ENCODE measurements at regions not wholly inside any gene's neighbourhood (a gene's known extent, or its start where the extent isn't known, plus 50 kb on each side); places are given as distances from the start of the nearest gene placed in this dataset.
"Not testable (repeated sequence)": the region's sequence is repeated elsewhere in the genome, so short reads cannot be mapped to it uniquely, and the experiment has no call there.

GRCh38 chr3:145422556-145422955, 738.4 kb downstream of the PLOD2 start:
- DNase-seq = no peak

- DNase-seq = no peak
Measured at GRCh38 chr3:145427355-145427754, 733.6 kb downstream of the PLOD2 start.

DNA sequence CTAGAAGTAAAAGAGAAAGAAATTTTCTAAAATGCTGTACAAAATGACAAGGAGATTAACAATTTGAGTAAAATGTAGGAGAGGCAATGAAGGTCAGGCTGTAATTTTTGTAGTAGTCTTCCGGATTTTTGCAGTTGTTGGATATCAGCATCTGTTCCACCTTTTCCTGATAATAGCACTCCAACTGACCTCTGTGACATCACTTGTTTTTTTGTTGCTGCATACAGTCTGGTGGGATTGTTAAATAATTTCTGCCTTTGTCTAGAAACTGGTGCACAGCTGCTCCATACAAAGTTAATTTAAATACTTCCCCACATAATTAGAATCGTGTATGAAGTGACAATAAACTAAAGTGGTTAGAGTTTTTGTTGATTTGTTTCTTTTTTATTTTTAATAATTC, 731.4 kb downstream of the PLOD2 start:
- DNase-seq = peak; percentile 1

DNA sequence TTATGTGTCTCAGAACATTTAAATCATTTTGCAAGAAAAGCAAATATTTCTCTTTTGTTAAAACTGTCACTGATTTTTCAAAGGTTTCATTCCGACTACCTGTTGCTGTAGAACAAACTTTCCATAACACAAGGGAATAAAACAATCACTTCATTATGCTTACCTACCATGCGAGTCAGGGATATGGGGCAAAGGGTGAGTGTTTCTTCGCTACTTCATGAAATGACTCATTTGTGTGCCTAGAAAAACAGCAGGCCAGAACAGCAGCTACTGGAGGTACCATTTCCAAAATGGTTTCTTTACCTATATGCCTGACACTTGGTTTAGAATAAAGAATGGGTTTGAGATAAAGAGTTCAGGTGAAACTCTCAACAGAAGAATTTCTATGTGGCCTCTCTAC, 712.5 kb downstream of the PLOD2 start:
- no peak for DNase-seq

DNA sequence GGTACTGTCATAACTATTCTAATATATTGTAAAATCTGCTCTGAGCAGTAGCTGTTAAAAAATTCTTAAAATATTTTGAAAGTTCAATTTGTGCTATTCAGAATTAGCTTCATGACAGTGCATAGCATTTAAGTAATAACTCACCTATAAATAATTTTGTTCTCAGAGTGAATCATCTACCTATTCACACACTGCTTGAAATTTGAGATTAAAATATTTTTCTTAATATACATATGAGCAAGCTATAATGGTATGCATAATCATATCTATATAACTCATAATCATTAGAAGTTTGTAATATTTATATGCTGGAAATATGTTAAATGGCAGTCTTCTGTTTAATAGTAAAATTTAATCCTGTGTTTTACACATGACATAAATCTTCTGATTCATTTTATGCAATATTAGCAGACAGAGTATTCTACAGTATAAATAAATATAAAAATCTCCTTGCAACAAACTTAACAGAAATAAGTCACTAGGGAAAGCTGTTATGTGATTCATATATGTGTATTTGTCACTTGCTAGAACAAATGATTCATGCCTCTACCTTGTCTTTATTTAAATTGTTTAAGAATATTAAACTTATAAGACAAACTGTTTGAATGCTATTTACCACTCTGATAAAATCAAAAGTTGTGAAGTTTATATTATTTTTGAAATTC, 710.8 kb downstream of the PLOD2 start:
- no peak for DNase-seq

GRCh38 chr3:145457825-145458552, 703.0 kb downstream of the PLOD2 start:
- no peak for DNase-seq

DNA sequence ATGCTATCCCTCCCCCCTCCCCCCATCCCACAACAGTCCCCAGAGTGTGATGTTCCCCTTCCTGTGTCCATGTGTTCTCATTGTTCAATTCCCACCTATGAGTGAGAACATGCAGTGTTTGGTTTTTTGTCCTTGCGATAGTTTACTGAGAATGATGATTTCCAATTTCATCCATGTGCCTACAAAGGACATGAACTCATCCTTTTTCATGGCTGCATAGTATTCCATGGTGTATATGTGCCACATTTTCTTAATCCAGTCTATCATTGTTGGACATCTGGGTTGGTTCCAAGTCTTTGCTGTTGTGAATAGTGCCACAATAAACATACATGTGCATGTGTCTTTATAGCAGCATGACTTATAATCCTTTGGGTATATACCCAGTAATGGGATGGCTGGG, 701.3 kb downstream of the PLOD2 start:
- not testable (repeated sequence) for DNase-seq

DNA sequence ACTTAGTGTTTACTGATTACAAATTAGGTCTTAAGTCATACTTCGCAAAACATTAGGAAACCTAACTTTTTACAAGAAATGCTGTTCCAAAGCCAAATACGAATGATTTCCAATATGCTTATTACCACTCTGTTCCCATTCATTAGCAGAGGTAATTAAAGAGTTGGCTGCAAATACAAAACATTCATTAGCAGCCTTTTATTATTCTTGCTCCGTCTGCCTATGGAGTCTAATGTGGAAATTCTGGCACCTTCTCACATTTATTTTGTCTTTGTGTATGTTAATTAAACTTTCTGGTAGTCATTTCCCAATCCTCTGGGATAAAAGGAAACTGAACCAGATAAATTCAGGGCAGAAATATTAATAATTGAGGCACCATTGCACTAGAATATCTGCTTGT, 689.0 kb downstream of the PLOD2 start:
- no peak for DNase-seq

DNA sequence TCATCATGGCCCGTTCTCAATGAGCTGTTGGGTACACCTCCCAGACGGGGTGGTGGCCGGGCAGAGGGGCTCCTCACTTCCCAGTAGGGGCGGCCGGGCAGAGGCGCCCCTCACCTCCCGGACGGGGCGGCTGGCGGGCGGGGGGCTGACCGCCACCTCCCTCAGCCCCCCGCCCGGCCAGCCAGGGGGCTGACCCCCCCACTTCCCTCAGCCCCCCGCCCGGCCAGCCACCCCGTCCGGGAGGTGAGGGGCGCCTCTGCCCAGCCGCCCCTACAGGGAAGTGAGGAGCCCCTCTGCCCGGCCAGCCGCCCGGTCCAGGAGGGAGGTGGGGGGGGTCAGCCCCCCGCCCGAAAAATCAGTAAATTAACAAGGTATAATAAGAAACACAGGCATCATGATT, 678.2 kb downstream of the PLOD2 start:
- DNase-seq = not testable (repeated sequence)

DNA sequence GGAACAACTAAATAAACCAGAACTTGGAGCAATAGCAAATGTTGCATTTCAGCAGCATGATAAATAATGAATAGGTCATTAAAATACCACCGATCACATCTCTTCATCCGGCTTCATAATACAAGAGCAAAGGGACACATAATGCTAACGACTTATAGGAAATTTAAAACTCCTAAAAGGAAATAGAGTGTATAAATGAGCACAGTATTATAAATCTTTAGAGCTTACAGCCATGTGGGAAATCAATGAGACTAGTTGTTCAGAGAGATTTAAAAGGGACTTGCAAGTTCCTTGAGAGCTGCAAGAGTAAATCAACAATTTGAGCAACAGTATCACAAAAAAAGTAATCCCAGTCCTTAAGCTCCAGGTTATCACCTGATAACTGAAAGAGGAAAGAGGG, 677.0 kb downstream of the PLOD2 start:
- DNase-seq = peak; percentile 14

DNA sequence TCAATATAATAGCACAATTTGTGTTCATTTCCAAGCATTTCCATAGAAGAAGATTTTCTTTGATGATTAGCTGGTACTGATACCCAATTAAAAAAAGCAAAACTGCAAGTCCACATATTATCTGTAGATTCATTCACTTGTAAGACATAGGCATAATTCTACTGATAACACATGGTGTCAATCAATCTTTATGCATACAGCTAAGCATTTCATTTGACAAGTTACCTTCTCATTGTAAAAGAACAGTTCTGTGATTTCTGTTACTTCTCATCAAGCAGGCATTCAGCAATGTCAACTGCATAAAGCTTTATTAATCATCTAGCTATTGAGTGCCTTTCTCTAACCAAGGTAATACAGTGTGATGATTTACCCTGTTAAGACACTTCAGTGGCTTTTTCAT, 672.0 kb downstream of the PLOD2 start:
- DNase-seq = no peak

- no peak for DNase-seq
Measured at GRCh38 chr3:145490088-145491048, 670.6 kb downstream of the PLOD2 start.

- DNase-seq = no peak
Measured at GRCh38 chr3:145492456-145492855, 668.5 kb downstream of the PLOD2 start.

- DNase-seq = not testable (repeated sequence)
Measured at GRCh38 chr3:145517416-145517815, 643.6 kb downstream of the PLOD2 start.

- DNase-seq = no peak
Measured at GRCh38 chr3:145518639-145519038, 642.3 kb downstream of the PLOD2 start.

DNA sequence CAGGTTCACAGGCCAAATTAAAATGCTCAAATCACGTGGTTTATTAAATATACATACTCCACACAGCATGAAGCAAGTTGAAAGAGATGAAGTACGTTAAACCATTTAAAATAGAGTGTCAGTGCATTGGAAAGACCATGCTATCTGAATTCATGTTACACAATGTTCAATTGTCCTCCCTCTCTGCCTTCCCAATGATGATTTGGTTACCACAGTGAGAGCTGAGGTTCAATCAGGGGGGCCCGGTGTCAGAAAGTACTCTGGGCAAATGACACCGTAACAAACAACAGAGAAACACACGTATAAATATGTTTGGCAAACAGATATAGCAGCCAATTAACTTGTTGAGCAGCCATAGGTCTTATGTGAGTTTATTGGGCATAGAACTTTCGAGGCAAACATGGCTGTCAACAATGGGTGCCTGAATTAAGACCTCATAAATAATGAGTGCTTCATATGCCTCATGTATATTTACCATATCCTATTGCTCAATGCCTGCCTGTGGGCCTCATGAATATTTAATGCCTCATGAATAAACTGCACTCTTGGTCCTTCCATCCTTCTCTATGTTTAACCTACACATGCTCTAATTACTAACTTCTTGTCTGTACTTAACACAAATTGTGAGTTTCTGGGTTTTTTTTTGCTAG, 641.5 kb downstream of the PLOD2 start:
- DNase-seq = no peak

DNA sequence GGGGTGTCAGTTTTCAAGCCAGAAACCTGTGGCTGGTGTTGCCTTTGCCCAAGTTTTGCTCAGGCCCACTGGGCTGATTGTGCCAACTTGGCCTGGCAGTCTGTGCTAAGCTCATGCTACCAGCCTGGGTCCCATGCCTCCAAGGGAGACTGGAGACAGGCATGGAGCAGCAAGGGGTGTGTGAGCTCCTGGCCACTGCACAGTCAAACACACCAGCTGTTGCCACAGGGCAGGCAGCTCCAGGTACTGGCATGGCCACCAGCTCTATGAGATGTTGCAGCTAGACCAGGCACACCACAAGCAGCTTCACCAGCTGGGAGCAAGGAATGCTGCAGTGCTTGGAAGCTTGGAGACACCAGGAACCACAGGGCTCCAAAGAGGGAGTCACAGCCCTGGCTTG, 638.8 kb downstream of the PLOD2 start:
- no peak for DNase-seq

DNA sequence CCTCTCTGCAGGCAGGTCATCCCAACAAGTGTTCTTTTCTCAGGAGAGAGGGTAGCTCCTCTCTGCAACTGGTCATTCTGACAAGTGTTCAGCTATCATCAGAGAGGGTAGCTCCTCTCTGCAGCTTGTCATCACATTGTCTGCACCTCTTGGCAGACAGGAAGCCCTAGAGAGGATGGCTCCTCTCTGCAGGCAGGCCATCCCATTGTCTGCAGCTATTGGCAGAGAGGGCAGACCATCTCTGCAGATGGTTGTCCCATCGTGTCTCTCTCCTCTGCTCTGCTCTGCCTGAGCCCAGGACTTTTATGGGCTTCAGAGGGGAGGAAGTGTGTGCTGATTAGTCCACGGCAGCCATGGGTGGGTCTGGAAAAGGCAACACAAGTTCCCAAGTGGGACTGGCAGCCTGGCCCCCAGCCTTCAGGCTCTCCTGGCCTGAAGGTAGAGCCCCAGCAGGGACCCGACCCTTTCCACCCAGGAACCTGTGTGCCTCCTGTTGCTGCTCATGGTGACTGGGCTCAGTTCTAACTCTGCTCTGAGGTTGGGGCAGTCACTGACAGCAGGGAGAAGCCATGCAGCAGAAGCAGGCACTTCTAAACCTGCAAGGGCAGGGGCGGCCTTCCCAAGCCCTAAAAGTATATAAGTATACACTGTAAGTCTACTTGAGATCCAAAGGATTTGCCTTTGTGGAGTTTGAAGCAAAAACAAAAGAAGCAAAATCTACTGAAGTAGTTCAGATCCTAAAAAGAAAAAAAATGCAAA, 637.9 kb downstream of the PLOD2 start:
- DNase-seq = no peak

DNA sequence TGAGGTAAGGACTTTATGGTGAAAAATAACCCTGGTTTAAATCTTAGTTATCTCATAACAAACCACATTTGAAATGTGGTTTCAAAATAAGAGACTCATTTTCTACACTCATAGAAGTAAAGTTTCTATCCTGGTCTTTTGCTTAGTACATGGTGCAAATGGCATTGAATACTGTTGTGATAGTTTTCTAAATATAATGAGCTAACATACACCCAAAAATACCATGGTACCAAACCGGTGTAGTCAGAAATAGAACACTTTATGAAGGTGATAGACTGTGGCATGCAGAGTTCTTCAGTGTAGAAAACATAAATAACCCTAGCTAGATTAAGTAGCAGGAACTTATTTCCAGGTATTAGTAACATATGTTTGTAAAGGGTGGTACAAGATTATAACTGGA, 629.4 kb downstream of the PLOD2 start:
- DNase-seq = no peak

GRCh38 chr3:145533696-145534095, 627.3 kb downstream of the PLOD2 start:
- no peak for DNase-seq

- no peak for DNase-seq
Measured at GRCh38 chr3:145536461-145536860, 624.5 kb downstream of the PLOD2 start.
